Panc1 (cell line): ENCODE measurements at regions not wholly inside any gene's neighbourhood (a gene's known extent, or its start where the extent isn't known, plus 50 kb on each side); places are given as distances from the start of the nearest gene placed in this dataset.

Experiments
- ATAC-seq: fragments of 200-7000 bp; cut with Tn5 transposase; 2 replicates; pipeline ENCODE4 v1.9.1; 2020; ENCODE audit warnings: mild to moderate bottlenecking, moderate library complexity
- BruUV-seq: library from RNA; stranded (reverse); fragments of 400-500 nt; replicated peaks from 2 replicates; lab custom pipeline; 2021; lab: Mats Ljungman, UMichigan
- CTCF ChIA-PET: fragments of 300-600 bp; sonication (Branson Sonifier 250); formaldehyde crosslinking; loops from one replicate; lab custom pipeline; 2022; ENCODE audit warnings: antibody characterized with exemption; lab: Charles Lee
- POLR2A ChIA-PET: fragments of 300-600 bp; sonication (Branson Sonifier 250); formaldehyde crosslinking; loops from one replicate; lab custom pipeline; 2022; ENCODE audit warnings: antibody characterized with exemption; lab: Charles Lee
- DNase-seq: peaks from one replicate; pipeline ENCODE4 v3.0.0-alpha.2; 2010; ENCODE audit warnings: low read depth, low spot score
- H3K27ac ChIP-seq: 2 replicates; pipeline ENCODE4 v1.5.1; 2011; ENCODE audit warnings: mild to moderate bottlenecking, low read length, inconsistent platforms
- H3K27me3 ChIP-seq: fragments of 200-500 bp; sonication (Bioruptor generic); 2 replicates; pipeline ENCODE4 v1.6.0; 2014; ENCODE audit warnings: low read length, inconsistent platforms; ENCODE audit not compliant: control insufficient read depth, insufficient read depth
- H3K36me3 ChIP-seq: fragments of 200-500 bp; sonication (Bioruptor generic); 2 replicates; pipeline ENCODE4 v1.5.1; 2014; ENCODE audit warnings: inconsistent platforms, mild to moderate bottlenecking, low read length, moderate library complexity; ENCODE audit not compliant: control insufficient read depth, insufficient read depth
- H3K4me1 ChIP-seq: 2 replicates; pipeline ENCODE4 v1.5.1; 2011; ENCODE audit warnings: inconsistent platforms, mild to moderate bottlenecking, low read length, moderate library complexity; ENCODE audit not compliant: control insufficient read depth, insufficient read depth
- H3K4me3 ChIP-seq, 2 experiments: 2 replicates each; pipeline ENCODE4 v1.5.1; 2011 to 2012; ENCODE audit warnings: low read depth in 2 of 2, low read length in 2 of 2, mild to moderate bottlenecking in 2 of 2, inconsistent platforms in 1 of 2, moderate library complexity in 1 of 2
- H3K9me3 ChIP-seq: fragments of 200-500 bp; sonication (Bioruptor generic); 2 replicates; pipeline ENCODE4 v1.5.1; 2014; ENCODE audit warnings: low read depth, mild to moderate bottlenecking, inconsistent platforms, low read length, moderate library complexity; ENCODE audit not compliant: control insufficient read depth, insufficient read depth
- CTCF ChIP-seq: fragments of 450-650 bp; IDR thresholded peaks from 2 replicates; pipeline ENCODE4 v1.5.1; 2017; ENCODE audit warnings: mild to moderate bottlenecking
- POLR2AphosphoS5 ChIP-seq: IDR thresholded peaks from 2 replicates; pipeline ENCODE4 v1.6.1; 2012; ENCODE audit warnings: mild to moderate bottlenecking, low read depth, low read length, moderate library complexity
- REST ChIP-seq, 2 experiments: IDR thresholded peaks; 2 replicates each; pipeline ENCODE4 v1.6.1; 2011 to 2012; ENCODE audit warnings: low read depth in 2 of 2, control low read depth in 1 of 2, low read length in 1 of 2, mild to moderate bottlenecking in 1 of 2, moderate library complexity in 1 of 2; ENCODE audit not compliant: insufficient read depth in 1 of 2
- SIN3A ChIP-seq: IDR thresholded peaks from 2 replicates; pipeline ENCODE4 v1.6.1; 2012; ENCODE audit warnings: low read depth, mild to moderate bottlenecking, low read length, moderate library complexity, borderline replicate concordance; ENCODE audit not compliant: insufficient read depth
- TCF7L2 ChIP-seq: IDR thresholded peaks from 2 replicates; pipeline ENCODE4 v1.6.1; 2011; ENCODE audit warnings: mild to moderate bottlenecking, low read depth, low read length, inconsistent platforms
- in situ Hi-C: cut with HindIII; loops from 2 replicates; pipeline ENCODE4 v1.10.0; 2016; ENCODE audit warnings: low sequenced_read_pairs, low pct_unique_long_range_greater_than_20kb
- intact Hi-C: fragments of 100-400 bp; cut with micrococcal nuclease; formaldehyde crosslinking; loops from one replicate; pipeline ENCODE4 v1.10.0; 2022; ENCODE audit not compliant: unreplicated experiment

DNA sequence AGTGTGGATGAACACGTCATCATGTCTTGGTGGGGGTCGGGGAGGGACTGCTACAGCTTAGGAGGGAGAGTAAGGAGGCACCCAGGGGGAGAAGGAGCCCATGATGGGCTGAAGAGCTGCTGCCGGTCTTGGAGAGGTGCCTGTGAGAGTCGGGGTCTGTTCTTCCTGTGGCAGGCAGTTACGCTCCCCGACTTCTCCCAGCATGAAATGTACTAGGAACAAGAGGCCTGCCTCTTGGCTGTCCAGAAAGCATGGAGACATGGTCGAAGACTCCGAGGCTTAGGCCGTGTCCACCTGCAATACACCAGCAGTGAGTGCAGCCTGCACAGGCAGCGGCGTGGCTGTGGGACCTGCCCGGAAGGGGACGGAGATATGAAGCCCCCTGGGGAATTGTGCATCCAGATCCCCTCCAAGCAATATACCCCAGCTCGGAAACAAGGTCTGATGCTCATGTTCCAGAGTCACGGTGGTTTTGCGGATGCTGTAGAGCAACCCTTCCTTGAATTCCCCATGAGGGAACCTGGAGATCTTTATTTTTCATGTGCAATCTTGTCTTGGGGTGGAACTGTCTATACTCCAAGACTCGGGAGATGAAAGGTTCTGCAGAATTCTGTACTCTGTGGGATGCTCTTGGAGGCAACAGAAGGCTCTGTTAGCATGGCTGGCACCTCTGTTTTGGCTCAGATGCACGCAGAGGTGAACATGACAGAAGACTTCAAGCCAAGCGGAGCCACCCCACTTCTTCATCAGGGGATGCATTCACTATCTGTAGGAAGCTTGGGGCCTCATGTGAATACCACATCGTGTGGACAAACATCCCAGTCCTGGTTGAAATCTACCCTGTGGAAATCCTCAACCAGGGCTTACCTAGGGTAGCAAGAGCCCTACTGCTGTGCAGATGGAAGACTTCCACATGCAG is 374.9 kb upstream of the IRX4 start:
- no TSS peak for BruUV-seq
- ChIA-PET CTCF (no interaction called here), POLR2A (no interaction called here)
- no peak for TF ChIP-seq CTCF
- TF ChIP-seq SIN3A = no peak
- no peak for TF ChIP-seq REST (IDR thresholded peaks at IDR 0.05; ENCODE audit: insufficient read depth in 1 of 2, low read depth in 2 of 2, low read length in 1 of 2)
- TF ChIP-seq TCF7L2 = no peak
- no peak for TF ChIP-seq POLR2AphosphoS5
- in situ Hi-C loops = no loop called here
- Histone ChIP-seq H3K4me1 (no peaks in the 10 kb centered on the region), H3K27ac (no peak overlapping the region), H3K9me3 (no peaks in the 10 kb centered on the region), H3K27me3 (peaks cover 2% of the 10 kb centered on the region; the same call in 1 of the 2 replicates), H3K36me3 (no peaks in the 10 kb centered on the region), H3K4me3 (no peak overlapping the region)
- intact Hi-C loops = no loop called here
- no peak for ATAC-seq
- no peak for DNase-seq

DNA sequence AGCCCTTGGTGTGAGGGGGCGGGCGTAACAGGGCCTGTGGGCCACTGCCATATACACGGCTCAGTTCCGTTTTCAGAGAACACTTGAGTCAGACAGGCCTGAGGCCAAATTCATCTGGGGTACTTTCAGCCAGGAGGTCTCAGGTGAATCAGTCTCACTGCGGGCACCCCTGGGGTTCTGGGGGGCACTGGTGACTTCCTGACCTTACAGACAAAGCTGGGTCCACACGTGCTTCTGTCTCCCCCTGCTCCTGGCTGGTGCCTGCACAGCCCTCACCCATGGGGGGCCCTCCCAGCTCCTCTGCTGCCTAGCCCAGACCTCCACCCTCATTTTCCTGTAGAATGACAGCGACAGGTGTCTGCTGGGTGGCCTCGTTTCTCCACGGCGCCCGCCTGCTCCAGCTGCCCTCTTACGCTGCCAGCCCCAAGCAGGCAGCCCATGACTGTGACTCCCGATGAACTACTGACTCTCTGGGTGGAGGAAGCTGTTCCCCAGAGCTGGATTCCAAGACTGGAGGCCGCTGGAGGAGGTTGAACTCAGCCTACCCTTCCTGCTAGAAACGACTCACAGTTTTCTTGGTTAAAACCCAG is 374.1 kb upstream of the IRX4 start:
- TF ChIP-seq REST (IDR thresholded peaks at IDR 0.05; ENCODE audit: insufficient read depth in 1 of 2, low read depth in 2 of 2, low read length in 1 of 2) = no peak
- no peak for TF ChIP-seq SIN3A
- no peak for TF ChIP-seq TCF7L2
- no peak for TF ChIP-seq POLR2AphosphoS5
- TF ChIP-seq CTCF = no peak
- ATAC-seq (no peak), DNase-seq (no peak)
- Histone ChIP-seq H3K27me3 (no peaks in the 10 kb centered on the region; the same call in 1 of the 2 replicates), H3K27ac (no peak overlapping the region), H3K36me3 (no peaks in the 10 kb centered on the region), H3K4me1 (no peaks in the 10 kb centered on the region), H3K9me3 (no peaks in the 10 kb centered on the region), H3K4me3 (no peak overlapping the region)
- intact Hi-C loops = no loop called here
- POLR2A ChIA-PET = no interaction called here
- in situ Hi-C loops = no loop called here
- no TSS peak for BruUV-seq
- CTCF ChIA-PET = no interaction called here
